ENCODE measurements at regions not wholly inside any gene's neighbourhood (a gene's known extent, or its start where the extent isn't known, plus 50 kb on each side); places are given as distances from the start of the nearest gene placed in this dataset.

GRCh38 chr3:31166249-31166885, 271.9 kb upstream of the GADL1 start:
- Mint-ChIP-seq H3K27ac (no peak overlapping the region), H3K27me3 (ENCODE audit: insufficient read depth, low read depth) (peaks cover 5% of the 10 kb centered on the region), H3K36me3 (no peaks in the 10 kb centered on the region), H3K9me3 (peaks cover 2% of the 10 kb centered on the region), H3K4me1 (peaks cover 27% of the 10 kb centered on the region), H3K4me3 (no peak overlapping the region)
- H3K9me3 ChIP-seq (ENCODE audit: low read depth), result no peaks in the 10 kb centered on the region
- peak overlapping the region; percentile 40 for H3K4me2 ChIP-seq
- peaks cover 39% of the 10 kb centered on the region for H3K4me1 ChIP-seq
- DNase-seq (ENCODE audit: low spot score), result peak; percentile 7
- peaks cover 5% of the 10 kb centered on the region for H3F3A ChIP-seq (ENCODE audit: low read depth)
- H3K9ac ChIP-seq, result no peak overlapping the region
- H3K4me3 ChIP-seq, result no peak overlapping the region
- no peaks in the 10 kb centered on the region for H4K20me1 ChIP-seq (ENCODE audit: low read depth)
- TF ChIP-seq EZH2phosphoT487 (IDR thresholded peaks at IDR 0.05) (no peak), CTCF (IDR thresholded peaks at IDR 0.05) (no peak), EZH2 (IDR thresholded peaks at IDR 0.05) (no peak)
- H3K27ac ChIP-seq, result no peak overlapping the region
- H3K36me3 ChIP-seq, result no peaks in the 10 kb centered on the region
- no peaks in the 10 kb centered on the region for H3K27me3 ChIP-seq
- no peaks in the 10 kb centered on the region for H3K79me2 ChIP-seq (ENCODE audit: low read depth)
- H2AFZ ChIP-seq (replicated peaks), result no peak overlapping the region

GRCh38 chr3:31167666-31168065, 273.2 kb upstream of the GADL1 start:
- peaks cover 27% of the 10 kb centered on the region for H3K4me1 Mint-ChIP-seq
- DNase-seq (ENCODE audit: low spot score), result no peak
- no peaks in the 10 kb centered on the region for H3K9me3 ChIP-seq (ENCODE audit: low read depth)

GRCh38 chr3:31170932-31171670, 276.6 kb upstream of the GADL1 start:
- TF ChIP-seq EZH2phosphoT487 (IDR thresholded peaks at IDR 0.05) (no peak), EZH2 (IDR thresholded peaks at IDR 0.05) (no peak), CTCF (IDR thresholded peaks at IDR 0.05) (no peak)
- H3K27me3 ChIP-seq, result no peaks in the 10 kb centered on the region
- H3K9ac ChIP-seq, result no peak overlapping the region
- no peak overlapping the region for H3K4me3 ChIP-seq
- H3F3A ChIP-seq (ENCODE audit: low read depth), result no peaks in the 10 kb centered on the region
- Mint-ChIP-seq H3K36me3 (no peaks in the 10 kb centered on the region), H3K9me3 (peaks cover 2% of the 10 kb centered on the region), H3K27me3 (ENCODE audit: insufficient read depth, low read depth) (peaks cover 5% of the 10 kb centered on the region), H3K4me1 (peaks cover 9% of the 10 kb centered on the region), H3K27ac (no peak overlapping the region), H3K4me3 (no peak overlapping the region)
- peaks cover 19% of the 10 kb centered on the region for H3K4me1 ChIP-seq
- no peaks in the 10 kb centered on the region for H3K9me3 ChIP-seq (ENCODE audit: low read depth)
- H3K27ac ChIP-seq, result no peak overlapping the region
- no peak overlapping the region for H3K4me2 ChIP-seq
- DNase-seq (ENCODE audit: low spot score), result no peak
- no peak overlapping the region for H2AFZ ChIP-seq (replicated peaks)
- no peaks in the 10 kb centered on the region for H4K20me1 ChIP-seq (ENCODE audit: low read depth)
- H3K79me2 ChIP-seq (ENCODE audit: low read depth), result no peaks in the 10 kb centered on the region
- no peaks in the 10 kb centered on the region for H3K36me3 ChIP-seq

More at GRCh38 chr3:31167666-31168065, 273.2 kb upstream of the GADL1 start:
- H3K27me3 Mint-ChIP-seq (ENCODE audit: insufficient read depth, low read depth), result peaks cover 5% of the 10 kb centered on the region
- H3K27ac ChIP-seq, result no peak overlapping the region
- H3K36me3 Mint-ChIP-seq, result no peaks in the 10 kb centered on the region
- no peak overlapping the region for H3K4me3 ChIP-seq
- no peaks in the 10 kb centered on the region for H3K27me3 ChIP-seq
- no peak overlapping the region for H2AFZ ChIP-seq (replicated peaks)
- no peak overlapping the region for H3K4me3 Mint-ChIP-seq
- H3F3A ChIP-seq (ENCODE audit: low read depth), result peaks cover 5% of the 10 kb centered on the region
- TF ChIP-seq EZH2phosphoT487 (IDR thresholded peaks at IDR 0.05), result no peak
- no peak for TF ChIP-seq EZH2 (IDR thresholded peaks at IDR 0.05)
- no peak for TF ChIP-seq CTCF (IDR thresholded peaks at IDR 0.05)
- H3K36me3 ChIP-seq, result no peaks in the 10 kb centered on the region
- no peak overlapping the region for H3K4me2 ChIP-seq
- peaks cover 39% of the 10 kb centered on the region for H3K4me1 ChIP-seq
- peaks cover 2% of the 10 kb centered on the region for H3K9me3 Mint-ChIP-seq
- no peak overlapping the region for H3K9ac ChIP-seq
- no peaks in the 10 kb centered on the region for H4K20me1 ChIP-seq (ENCODE audit: low read depth)
- no peak overlapping the region for H3K27ac Mint-ChIP-seq
- H3K79me2 ChIP-seq (ENCODE audit: low read depth), result no peaks in the 10 kb centered on the region

Data from neural progenitor cell (in vitro differentiated cells).